ENCODE measurements at regions not wholly inside any gene's neighbourhood (a gene's known extent, or its start where the extent isn't known, plus 50 kb on each side); places are given as distances from the start of the nearest gene placed in this dataset.

DNA sequence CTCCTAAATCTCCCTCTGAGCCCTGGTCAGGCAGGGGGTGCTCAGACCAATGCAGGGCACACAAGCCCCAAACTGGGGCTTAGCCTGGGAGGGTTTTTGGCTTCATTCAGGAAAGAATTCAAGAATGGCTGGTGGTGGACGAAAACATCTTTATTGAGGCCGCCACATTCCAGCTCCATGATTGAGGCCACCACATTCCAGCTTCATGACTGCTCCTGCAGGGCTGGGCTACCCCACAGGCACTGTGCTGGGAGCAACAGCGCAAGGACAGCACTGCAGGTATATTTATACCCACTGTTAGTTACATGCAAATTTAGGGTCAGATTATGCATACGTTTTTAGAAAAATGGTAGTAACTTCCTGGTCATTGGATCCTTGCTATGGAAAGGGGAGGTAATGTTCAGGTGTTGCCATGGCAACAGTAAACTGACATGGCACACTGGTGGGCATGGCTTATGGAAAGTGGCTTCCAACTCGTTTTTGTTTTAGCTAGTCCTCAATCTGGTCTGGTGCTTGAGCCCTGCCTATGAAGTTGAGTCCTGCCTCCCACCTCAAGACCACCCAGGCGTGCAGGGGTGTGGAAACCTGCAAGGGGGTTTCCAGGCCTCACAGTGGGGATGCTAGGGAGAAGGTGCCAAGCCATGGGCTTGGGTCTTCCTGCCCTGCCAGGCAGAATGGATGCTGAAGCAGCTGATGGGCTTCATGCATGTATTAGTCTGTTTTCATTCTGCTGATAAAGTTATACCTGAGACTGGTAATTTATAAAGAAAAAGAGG lies 348.7 kb upstream of the AJAP1 start:
- H3K36me3 ChIP-seq (ENCODE audit: control insufficient read depth, insufficient read depth, low read length), result no peaks in the 10 kb centered on the region
- no peak overlapping the region for H3K4me3 ChIP-seq (ENCODE audit: insufficient read depth, low read depth, low read length)
- WGBS, 2 experiments, result 87 to 94% methylated on average over 6 of the region's 6 CpGs
- no peaks in the 10 kb centered on the region for H3K9me3 ChIP-seq (ENCODE audit: control insufficient read depth, low read length)
- H3K27me3 ChIP-seq (ENCODE audit: control insufficient read depth, insufficient read depth, low read length, poor library complexity, severe bottlenecking), result no peaks in the 10 kb centered on the region
- H3K4me1 ChIP-seq (ENCODE audit: control insufficient read depth, insufficient read depth, low read length), result no peaks in the 10 kb centered on the region
- H3K27ac ChIP-seq (ENCODE audit: insufficient read depth, low read depth, low read length, poor library complexity, severe bottlenecking), result no peak overlapping the region

DNA sequence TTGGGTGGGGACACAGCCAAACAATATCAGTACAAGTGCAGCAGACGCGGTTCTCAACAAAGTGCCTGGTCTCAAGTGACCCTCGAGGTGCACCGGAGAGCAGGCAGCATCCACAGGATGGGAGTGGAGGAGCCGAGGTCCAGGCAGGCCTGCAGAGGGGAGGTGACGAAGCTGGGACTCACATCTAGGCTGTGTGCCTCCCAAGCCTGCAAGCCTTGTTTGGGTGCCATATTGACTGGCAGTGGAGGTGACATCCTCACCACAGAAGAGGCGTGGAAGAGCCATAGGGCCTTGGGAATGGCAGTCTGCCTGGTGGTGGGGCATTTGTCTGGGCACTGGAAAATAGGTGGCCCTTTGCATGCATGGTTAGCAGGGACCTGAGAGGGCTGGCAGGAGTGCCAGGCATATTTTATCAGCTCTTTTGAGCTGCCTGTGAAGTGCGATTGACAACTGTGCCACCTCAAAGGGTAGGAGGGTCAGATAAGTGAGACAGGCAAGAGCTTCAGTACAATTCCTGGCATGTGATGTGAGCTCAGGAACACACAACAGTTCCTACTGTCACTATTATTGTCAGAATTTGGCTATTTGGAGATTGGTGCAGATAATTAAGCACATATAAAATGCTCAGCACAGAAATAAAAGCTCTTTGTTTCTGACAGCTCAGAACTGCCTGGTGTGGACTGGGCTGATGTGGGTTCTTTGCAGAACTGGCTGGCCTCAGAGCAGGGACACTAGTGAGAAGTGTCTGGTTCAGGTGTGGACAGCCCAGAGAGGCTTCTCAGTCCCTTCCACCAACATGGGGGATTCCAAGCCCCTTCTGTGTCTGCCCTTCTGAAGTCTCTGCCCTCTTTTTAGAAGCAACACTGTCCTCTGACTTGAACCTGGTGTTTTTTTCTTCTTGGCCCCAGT lies 347.6 kb upstream of the AJAP1 start:
- WGBS, 2 experiments, result 94 to 95% methylated on average over 8 of the region's 8 CpGs
- Histone ChIP-seq H3K27ac (ENCODE audit: insufficient read depth, low read depth, low read length, poor library complexity, severe bottlenecking) (no peak overlapping the region), H3K4me1 (ENCODE audit: control insufficient read depth, insufficient read depth, low read length) (no peaks in the 10 kb centered on the region), H3K4me3 (ENCODE audit: insufficient read depth, low read depth, low read length) (no peak overlapping the region), H3K27me3 (ENCODE audit: control insufficient read depth, insufficient read depth, low read length, poor library complexity, severe bottlenecking) (no peaks in the 10 kb centered on the region), H3K9me3 (ENCODE audit: control insufficient read depth, low read length) (no peaks in the 10 kb centered on the region), H3K36me3 (ENCODE audit: control insufficient read depth, insufficient read depth, low read length) (no peaks in the 10 kb centered on the region)

DNA sequence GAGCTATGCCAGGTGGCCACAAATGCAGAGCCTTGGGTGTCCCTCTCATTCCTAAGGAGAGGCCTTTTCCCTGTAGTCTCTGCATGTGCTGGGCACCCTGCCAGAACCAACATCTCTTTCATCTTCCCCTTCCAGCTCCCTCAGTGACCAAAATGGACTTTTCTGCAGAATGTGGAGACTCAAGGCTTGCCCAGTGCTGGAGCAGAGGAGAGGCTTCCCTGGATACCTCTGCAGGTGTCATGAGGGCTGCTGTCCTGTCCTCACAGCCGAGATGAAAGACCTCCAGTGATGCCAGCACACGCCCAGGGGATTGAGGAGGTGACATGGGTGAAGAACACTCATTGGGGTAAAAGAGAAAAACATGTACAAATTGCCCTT lies 347.0 kb upstream of the AJAP1 start:
- WGBS, 2 experiments, result 81 to 91% methylated on average over 2 of the region's 2 CpGs
- Histone ChIP-seq H3K4me1 (ENCODE audit: control insufficient read depth, insufficient read depth, low read length) (no peaks in the 10 kb centered on the region), H3K4me3 (ENCODE audit: insufficient read depth, low read depth, low read length) (no peak overlapping the region), H3K36me3 (ENCODE audit: control insufficient read depth, insufficient read depth, low read length) (no peaks in the 10 kb centered on the region), H3K27me3 (ENCODE audit: control insufficient read depth, insufficient read depth, low read length, poor library complexity, severe bottlenecking) (no peaks in the 10 kb centered on the region), H3K27ac (ENCODE audit: insufficient read depth, low read depth, low read length, poor library complexity, severe bottlenecking) (no peak overlapping the region), H3K9me3 (ENCODE audit: control insufficient read depth, low read length) (no peaks in the 10 kb centered on the region)

DNA sequence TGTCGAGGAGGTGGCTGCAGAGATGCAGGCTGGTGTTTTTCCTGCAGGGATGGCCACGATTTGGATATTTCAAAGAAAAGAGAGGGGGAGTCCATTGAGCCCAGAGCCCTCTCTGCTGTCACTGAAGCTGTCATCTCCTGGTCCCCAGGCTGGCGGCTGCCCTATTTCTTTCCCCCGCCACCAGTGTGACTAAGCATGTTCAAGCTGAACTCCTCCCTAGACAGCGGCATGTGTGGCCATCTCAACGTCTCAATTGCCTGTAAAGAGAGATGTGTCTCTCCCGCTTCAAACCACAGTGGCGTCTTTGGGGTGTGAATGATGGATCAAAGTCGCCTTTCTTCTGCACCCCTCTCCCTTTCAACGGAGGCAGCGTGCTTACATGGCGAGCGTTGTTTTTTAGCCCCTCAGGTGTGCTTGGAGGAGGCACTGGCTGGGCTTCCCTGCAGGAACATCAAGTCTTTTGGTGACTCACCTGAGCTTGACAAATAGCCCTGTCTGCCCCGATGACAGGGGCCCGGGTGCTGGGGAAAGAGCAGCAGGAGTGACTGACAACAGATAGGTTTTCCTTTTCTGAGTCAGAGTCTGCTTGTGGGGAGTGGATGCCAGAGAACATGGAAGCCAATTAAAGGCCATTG lies 346.4 kb upstream of the AJAP1 start:
- 86 to 88% methylated on average over 15 of the region's 15 CpGs for WGBS, 2 experiments

DNA sequence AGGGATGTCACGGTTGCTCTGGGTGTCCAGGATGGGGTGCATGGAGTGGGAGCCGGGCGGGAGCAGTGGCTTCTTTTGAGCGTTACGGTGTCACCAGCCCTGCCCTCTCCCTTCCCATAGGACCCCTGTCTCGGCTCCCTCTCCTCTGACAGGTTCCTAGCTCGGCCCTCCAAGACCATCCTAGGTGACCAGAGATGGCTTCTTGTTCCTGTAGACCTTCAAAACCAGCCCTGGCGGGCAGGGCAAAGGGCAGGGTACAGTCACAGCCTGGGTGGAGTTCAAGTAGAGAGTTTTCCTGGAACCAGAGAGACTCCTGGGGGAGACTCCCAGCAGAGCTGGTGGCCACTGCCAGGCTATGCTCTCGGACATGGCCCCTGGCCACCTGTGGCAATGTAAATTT lies 345.6 kb upstream of the AJAP1 start:
- H3K27ac ChIP-seq (ENCODE audit: insufficient read depth, low read depth, low read length, poor library complexity, severe bottlenecking), result no peak overlapping the region
- H3K9me3 ChIP-seq (ENCODE audit: control insufficient read depth, low read length), result peaks cover under 1% of the 10 kb centered on the region
- 80 to 81% methylated on average over 9 of the region's 9 CpGs for WGBS, 2 experiments
- H3K27me3 ChIP-seq (ENCODE audit: control insufficient read depth, insufficient read depth, low read length, poor library complexity, severe bottlenecking), result no peaks in the 10 kb centered on the region
- H3K4me1 ChIP-seq (ENCODE audit: control insufficient read depth, insufficient read depth, low read length), result no peaks in the 10 kb centered on the region
- no peak overlapping the region for H3K4me3 ChIP-seq (ENCODE audit: insufficient read depth, low read depth, low read length)
- no peaks in the 10 kb centered on the region for H3K36me3 ChIP-seq (ENCODE audit: control insufficient read depth, insufficient read depth, low read length)

More for the DNA sequence above, 346.4 kb upstream of the AJAP1 start:
- Histone ChIP-seq H3K4me3 (ENCODE audit: insufficient read depth, low read depth, low read length) (no peak overlapping the region), H3K9me3 (ENCODE audit: control insufficient read depth, low read length) (no peaks in the 10 kb centered on the region), H3K27me3 (ENCODE audit: control insufficient read depth, insufficient read depth, low read length, poor library complexity, severe bottlenecking) (no peaks in the 10 kb centered on the region), H3K36me3 (ENCODE audit: control insufficient read depth, insufficient read depth, low read length) (no peaks in the 10 kb centered on the region), H3K27ac (ENCODE audit: insufficient read depth, low read depth, low read length, poor library complexity, severe bottlenecking) (no peak overlapping the region), H3K4me1 (ENCODE audit: control insufficient read depth, insufficient read depth, low read length) (no peaks in the 10 kb centered on the region)

DNA sequence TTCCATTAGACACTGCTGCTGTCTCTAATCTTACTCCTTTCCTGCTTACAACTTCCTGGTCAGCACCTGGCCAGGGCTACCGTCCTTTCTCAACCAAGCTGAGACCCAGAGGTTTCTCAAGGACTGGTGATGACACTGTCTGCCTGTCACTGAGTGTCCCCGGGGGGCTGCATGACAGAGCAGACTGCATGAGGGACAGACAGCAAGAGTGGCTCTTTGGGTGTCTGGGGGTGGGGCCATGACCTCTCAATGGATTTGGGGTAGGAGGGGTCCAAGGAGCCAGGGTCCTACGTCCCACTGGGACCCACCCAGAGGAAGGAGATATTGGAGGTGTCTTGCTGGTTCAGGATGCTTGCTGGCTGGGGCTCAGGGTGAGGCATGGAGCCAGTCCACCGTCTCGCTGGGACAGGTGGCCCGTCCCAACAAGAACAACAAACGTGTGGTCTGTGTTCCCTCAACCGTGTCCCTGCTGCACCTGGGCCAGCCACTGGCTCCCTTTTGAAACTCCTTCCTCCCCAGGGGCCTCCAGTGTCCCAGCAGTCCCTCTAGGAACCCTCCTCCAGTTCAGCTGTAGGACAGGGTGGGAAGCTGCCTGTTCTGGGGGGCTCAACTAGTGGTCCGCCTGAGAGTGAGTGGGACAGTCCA lies 344.6 kb upstream of the AJAP1 start:
- Histone ChIP-seq H3K4me3 (ENCODE audit: insufficient read depth, low read depth, low read length) (no peak overlapping the region), H3K36me3 (ENCODE audit: control insufficient read depth, insufficient read depth, low read length) (no peaks in the 10 kb centered on the region), H3K27me3 (ENCODE audit: control insufficient read depth, insufficient read depth, low read length, poor library complexity, severe bottlenecking) (no peaks in the 10 kb centered on the region), H3K27ac (ENCODE audit: insufficient read depth, low read depth, low read length, poor library complexity, severe bottlenecking) (no peak overlapping the region), H3K9me3 (ENCODE audit: control insufficient read depth, low read length) (peaks cover 4% of the 10 kb centered on the region), H3K4me1 (ENCODE audit: control insufficient read depth, insufficient read depth, low read length) (no peaks in the 10 kb centered on the region)
- WGBS, 2 experiments, result 88 to 89% methylated on average over 9 of the region's 9 CpGs

DNA sequence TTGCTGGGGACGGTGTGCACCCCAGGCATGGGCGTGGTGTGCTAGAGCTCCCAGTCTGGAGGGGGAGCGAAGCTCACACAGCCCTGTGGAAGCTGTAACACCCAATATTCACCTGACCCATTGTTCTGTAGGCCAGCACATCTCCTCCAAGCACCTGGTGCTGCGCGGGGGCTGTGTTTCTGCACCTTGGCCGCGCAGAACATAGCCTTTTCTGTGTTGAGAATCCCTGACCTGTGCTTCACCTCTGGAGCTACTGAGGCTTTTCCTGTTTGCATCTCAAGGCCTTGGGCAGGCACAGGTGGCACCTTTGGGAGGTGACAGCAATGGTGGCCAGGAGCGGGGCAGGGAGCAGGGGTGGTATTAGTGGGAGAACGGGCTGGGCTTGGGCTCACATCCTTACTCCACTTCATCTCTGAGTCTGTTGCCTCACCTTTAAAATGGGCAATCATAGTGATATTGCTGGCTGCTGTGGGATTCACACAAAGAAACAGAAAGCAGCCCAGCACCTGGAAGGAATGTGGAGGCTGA lies 343.9 kb upstream of the AJAP1 start:
- H3K36me3 ChIP-seq (ENCODE audit: control insufficient read depth, insufficient read depth, low read length), result no peaks in the 10 kb centered on the region
- no peak overlapping the region for H3K27ac ChIP-seq (ENCODE audit: insufficient read depth, low read depth, low read length, poor library complexity, severe bottlenecking)
- no peaks in the 10 kb centered on the region for H3K4me1 ChIP-seq (ENCODE audit: control insufficient read depth, insufficient read depth, low read length)
- WGBS, 2 experiments, result 92 to 93% methylated on average over 9 of the region's 9 CpGs
- H3K4me3 ChIP-seq (ENCODE audit: insufficient read depth, low read depth, low read length), result no peak overlapping the region
- no peaks in the 10 kb centered on the region for H3K27me3 ChIP-seq (ENCODE audit: control insufficient read depth, insufficient read depth, low read length, poor library complexity, severe bottlenecking)
- peaks cover 4% of the 10 kb centered on the region for H3K9me3 ChIP-seq (ENCODE audit: control insufficient read depth, low read length)

DNA sequence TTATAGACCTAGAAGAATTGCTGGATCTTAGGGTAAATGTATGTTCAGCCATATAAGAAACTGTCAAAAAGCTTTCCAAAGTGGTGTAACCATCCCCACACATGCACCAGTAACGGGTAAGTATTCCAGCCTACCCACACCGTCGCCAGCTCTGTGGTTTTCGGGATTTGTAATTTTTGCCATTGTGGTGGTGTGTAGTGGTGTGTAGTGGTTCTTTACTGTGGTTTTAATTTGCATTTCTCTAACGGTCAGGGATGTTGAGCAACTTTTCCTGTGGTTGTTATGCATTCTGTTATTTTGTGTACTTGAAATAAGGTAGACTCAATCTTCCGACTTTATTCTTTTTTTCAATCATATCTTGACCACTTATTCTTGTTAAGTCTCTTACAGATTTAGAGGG lies 342.4 kb upstream of the AJAP1 start:
- WGBS, 2 experiments, result 88 to 90% methylated on average over 5 of the region's 6 CpGs
- H3K27ac ChIP-seq (ENCODE audit: insufficient read depth, low read depth, low read length, poor library complexity, severe bottlenecking), result no peak overlapping the region
- peaks cover 4% of the 10 kb centered on the region for H3K9me3 ChIP-seq (ENCODE audit: control insufficient read depth, low read length)
- H3K4me1 ChIP-seq (ENCODE audit: control insufficient read depth, insufficient read depth, low read length), result no peaks in the 10 kb centered on the region
- H3K36me3 ChIP-seq (ENCODE audit: control insufficient read depth, insufficient read depth, low read length), result no peaks in the 10 kb centered on the region
- H3K4me3 ChIP-seq (ENCODE audit: insufficient read depth, low read depth, low read length), result no peak overlapping the region
- no peaks in the 10 kb centered on the region for H3K27me3 ChIP-seq (ENCODE audit: control insufficient read depth, insufficient read depth, low read length, poor library complexity, severe bottlenecking)

DNA sequence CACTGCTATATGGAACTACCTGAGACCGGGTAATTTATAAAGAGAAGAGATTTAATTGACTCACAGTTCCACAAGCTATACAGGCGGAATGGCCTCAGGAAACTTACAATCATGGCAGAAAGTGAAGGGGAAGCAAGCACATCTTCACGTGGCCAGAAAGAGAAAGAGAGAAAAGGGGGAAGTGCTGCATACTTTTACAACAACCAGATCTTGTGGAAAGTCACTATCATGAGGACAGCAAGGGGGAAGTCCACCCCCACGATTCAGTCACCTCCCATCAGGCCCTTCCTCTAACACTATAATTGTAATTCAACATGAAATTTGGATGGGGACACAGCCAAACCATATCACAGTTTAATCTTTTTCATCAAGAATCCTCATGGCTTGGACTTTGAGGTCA lies 339.2 kb upstream of the AJAP1 start:
- peaks cover 4% of the 10 kb centered on the region for H3K9me3 ChIP-seq (ENCODE audit: control insufficient read depth, low read length)
- H3K27me3 ChIP-seq (ENCODE audit: control insufficient read depth, insufficient read depth, low read length, poor library complexity, severe bottlenecking), result no peaks in the 10 kb centered on the region
- H3K4me1 ChIP-seq (ENCODE audit: control insufficient read depth, insufficient read depth, low read length), result peaks cover 10% of the 10 kb centered on the region
- 81 to 88% methylated on average over 4 of the region's 4 CpGs for WGBS, 2 experiments
- no peaks in the 10 kb centered on the region for H3K36me3 ChIP-seq (ENCODE audit: control insufficient read depth, insufficient read depth, low read length)
- no peak overlapping the region for H3K27ac ChIP-seq (ENCODE audit: insufficient read depth, low read depth, low read length, poor library complexity, severe bottlenecking)
- no peak overlapping the region for H3K4me3 ChIP-seq (ENCODE audit: insufficient read depth, low read depth, low read length)
